ENCODE measurements at regions not wholly inside any gene's neighbourhood (a gene's known extent, or its start where the extent isn't known, plus 50 kb on each side); places are given as distances from the start of the nearest gene placed in this dataset.
A peak's percentile ranks its signal among the peaks of the same experiment; 100 is the strongest.

GRCh38 chr6:140388192-140388802, 1013.8 kb upstream of the CITED2 start:
- no peak for DNase-seq
- TF ChIP-seq, protein P1, sequence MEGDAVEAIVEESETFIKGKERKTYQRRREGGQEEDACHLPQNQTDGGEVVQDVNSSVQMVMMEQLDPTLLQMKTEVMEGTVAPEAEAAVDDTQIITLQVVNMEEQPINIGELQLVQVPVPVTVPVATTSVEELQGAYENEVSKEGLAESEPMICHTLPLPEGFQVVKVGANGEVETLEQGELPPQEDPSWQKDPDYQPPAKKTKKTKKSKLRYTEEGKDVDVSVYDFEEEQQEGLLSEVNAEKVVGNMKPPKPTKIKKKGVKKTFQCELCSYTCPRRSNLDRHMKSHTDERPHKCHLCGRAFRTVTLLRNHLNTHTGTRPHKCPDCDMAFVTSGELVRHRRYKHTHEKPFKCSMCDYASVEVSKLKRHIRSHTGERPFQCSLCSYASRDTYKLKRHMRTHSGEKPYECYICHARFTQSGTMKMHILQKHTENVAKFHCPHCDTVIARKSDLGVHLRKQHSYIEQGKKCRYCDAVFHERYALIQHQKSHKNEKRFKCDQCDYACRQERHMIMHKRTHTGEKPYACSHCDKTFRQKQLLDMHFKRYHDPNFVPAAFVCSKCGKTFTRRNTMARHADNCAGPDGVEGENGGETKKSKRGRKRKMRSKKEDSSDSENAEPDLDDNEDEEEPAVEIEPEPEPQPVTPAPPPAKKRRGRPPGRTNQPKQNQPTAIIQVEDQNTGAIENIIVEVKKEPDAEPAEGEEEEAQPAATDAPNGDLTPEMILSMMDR (IDR thresholded peaks at IDR 0.05) = no peak
- Mint-ChIP-seq H3K27me3 (ENCODE audit: insufficient read depth) (no peaks in the 10 kb centered on the region), H3K4me1 (ENCODE audit: low read depth) (peaks cover 49% of the 10 kb centered on the region), H3K27ac (peak overlapping the region; percentile 60), H3K4me3 (no peak overlapping the region), H3K36me3 (ENCODE audit: low read depth) (peaks cover 69% of the 10 kb centered on the region), H3K9me3 (peaks cover 39% of the 10 kb centered on the region)

GRCh38 chr6:140385679-140386078, 1011.2 kb upstream of the CITED2 start:
- Mint-ChIP-seq H3K27ac (peak overlapping the region; percentile 7; the same call in 1 of the 2 replicates), H3K36me3 (ENCODE audit: low read depth) (peaks cover 62% of the 10 kb centered on the region), H3K4me1 (ENCODE audit: low read depth) (peaks cover 54% of the 10 kb centered on the region), H3K27me3 (ENCODE audit: insufficient read depth) (no peaks in the 10 kb centered on the region), H3K4me3 (no peak overlapping the region), H3K9me3 (peaks cover 39% of the 10 kb centered on the region)
- TF ChIP-seq, protein P1 (IDR thresholded peaks at IDR 0.05) = no peak
- DNase-seq = no peak

DNA sequence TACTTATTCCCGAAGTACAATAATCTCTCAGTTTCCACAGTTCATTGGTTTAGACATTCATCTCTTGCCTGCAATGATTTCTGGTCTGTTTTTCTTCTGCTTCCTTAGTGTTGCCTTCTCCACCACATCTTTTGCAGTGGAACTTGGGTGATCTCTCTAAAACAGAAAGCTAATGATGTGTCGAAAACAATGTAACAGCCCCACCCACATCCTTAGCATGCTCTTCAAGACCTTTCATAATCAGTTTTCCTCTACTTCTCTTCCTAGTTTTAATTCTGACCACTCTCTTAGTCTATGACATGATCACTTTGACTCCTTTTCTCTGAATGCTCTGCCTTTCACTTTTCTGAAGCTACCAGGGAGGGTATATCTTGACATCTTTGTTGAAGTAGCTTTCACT, 1007.9 kb upstream of the CITED2 start:
- no peak for DNase-seq

DNA sequence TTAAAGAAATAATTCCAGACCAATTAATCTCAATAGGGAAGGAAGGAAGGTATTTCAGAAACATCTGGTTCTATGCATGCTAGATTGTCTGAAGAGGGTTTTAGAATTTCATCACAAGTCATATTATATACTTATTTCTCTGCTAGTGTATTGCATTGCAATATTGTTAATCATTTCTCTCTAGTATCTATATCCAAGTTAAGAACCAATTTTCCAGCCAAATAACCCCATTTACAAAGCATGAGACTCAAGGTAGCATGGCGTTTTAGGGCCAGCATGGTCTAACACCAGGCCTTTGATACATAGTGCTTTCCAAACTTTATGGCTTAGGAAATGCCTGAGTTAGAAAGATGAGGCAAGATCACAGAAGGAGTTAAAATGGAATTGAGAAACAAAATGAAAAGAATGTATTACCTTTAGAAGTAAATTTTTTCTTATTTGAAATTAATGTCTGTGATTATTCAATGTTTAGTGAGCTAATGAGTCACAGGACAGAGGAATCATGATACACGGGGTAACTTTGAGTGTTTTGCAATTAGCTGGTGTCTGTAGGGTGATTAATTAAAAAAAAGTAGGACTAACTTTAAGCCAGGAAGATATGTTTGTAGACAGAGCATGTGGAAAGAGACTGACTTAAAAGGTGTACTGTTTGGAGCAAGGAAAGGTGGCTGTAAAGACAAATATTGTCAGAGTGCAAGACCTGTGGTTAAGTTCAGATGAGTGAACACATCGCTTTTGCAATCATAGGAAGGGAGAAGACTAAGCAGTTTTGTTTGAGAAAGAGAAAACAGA, 1006.2 kb upstream of the CITED2 start:
- Mint-ChIP-seq H3K27ac (peak overlapping the region; percentile 78), H3K27me3 (ENCODE audit: insufficient read depth) (no peaks in the 10 kb centered on the region), H3K36me3 (ENCODE audit: low read depth) (peaks cover 25% of the 10 kb centered on the region), H3K4me1 (ENCODE audit: low read depth) (peaks cover 53% of the 10 kb centered on the region), H3K4me3 (no peak overlapping the region; the same call in none of the 2 replicates), H3K9me3 (peaks cover 17% of the 10 kb centered on the region)
- DNase-seq = no peak
- TF ChIP-seq, protein P1 (IDR thresholded peaks at IDR 0.05) = no peak

More for the DNA sequence above, 1007.9 kb upstream of the CITED2 start:
- Mint-ChIP-seq H3K27me3 (ENCODE audit: insufficient read depth) (no peaks in the 10 kb centered on the region), H3K36me3 (ENCODE audit: low read depth) (peaks cover 39% of the 10 kb centered on the region), H3K27ac (peak overlapping the region; percentile 29; the same call in 1 of the 2 replicates), H3K4me3 (no peak overlapping the region), H3K4me1 (ENCODE audit: low read depth) (peaks cover 62% of the 10 kb centered on the region), H3K9me3 (peaks cover 25% of the 10 kb centered on the region)
- TF ChIP-seq, protein P1 (IDR thresholded peaks at IDR 0.05) = no peak

- DNase-seq = peak; percentile 54
- TF ChIP-seq, protein P1 (IDR thresholded peaks at IDR 0.05) = no peak
- Mint-ChIP-seq H3K4me3 (no peak overlapping the region; the same call in 1 of the 2 replicates), H3K36me3 (ENCODE audit: low read depth) (peaks cover 20% of the 10 kb centered on the region), H3K9me3 (peaks cover 11% of the 10 kb centered on the region), H3K4me1 (ENCODE audit: low read depth) (peaks cover 50% of the 10 kb centered on the region), H3K27me3 (ENCODE audit: insufficient read depth) (no peaks in the 10 kb centered on the region), H3K27ac (peak overlapping the region; percentile 78)
These were observed 1005.5 kb upstream of the CITED2 start for GRCh38 chr6:140379919-140380318.

All from HFFc6 (cell line).